Mucosa of descending colon (tissue), 3 donors: ENCODE measurements at regions not wholly inside any gene's neighbourhood (a gene's known extent, or its start where the extent isn't known, plus 50 kb on each side); places are given as distances from the start of the nearest gene placed in this dataset.

Source experiments
- ATAC-seq: fragments of 200-7000 bp; cut with Tn5 transposase; one replicate; pipeline ENCODE4 v1.9.1; 2020; ENCODE audit warnings: mild to moderate bottlenecking, moderate library complexity
- DNase-seq, 3 donors: peaks; one replicate each; pipeline ENCODE4 v3.0.0-alpha.2; 2020
- H3K36me3 ChIP-seq: fragments of 200-600 bp; one replicate; pipeline ENCODE4 v1.8.0; 2021; ENCODE audit warnings: low read depth, mild to moderate bottlenecking
- H3K4me1 ChIP-seq: fragments of 200-600 bp; one replicate; pipeline ENCODE4 v1.8.0; 2021; ENCODE audit warnings: low read depth, mild to moderate bottlenecking
- H3K4me3 ChIP-seq: fragments of 200-600 bp; one replicate; pipeline ENCODE4 v1.8.0; 2021; ENCODE audit warnings: mild to moderate bottlenecking
- H3K9me3 ChIP-seq: fragments of 200-600 bp; one replicate; pipeline ENCODE4 v1.8.0; 2021; ENCODE audit warnings: mild to moderate bottlenecking
- CTCF ChIP-seq: fragments of 200-600 bp; IDR thresholded peaks from one replicate; pipeline ENCODE4 v1.8.0; 2022; ENCODE audit warnings: antibody characterized with exemption, mild to moderate bottlenecking
- intact Hi-C, 2 donors: fragments of 100-400 bp; cut with DNase I in 1 of 2; cut with micrococcal nuclease in 1 of 2; formaldehyde crosslinking; loops; one replicate each; pipeline versions ENCODE4 v1.11.0 to v1.11.1; 2022; cut with DNase I, micrococcal nuclease
- donor health status: DM: no; HTN: no; CAD: no; lungs with moderate emphysema.
- donor health status: DM: no; HTN: no; CAD: no.
- donor health status: DM: no; HTN: yes; CAD: no.

DNA sequence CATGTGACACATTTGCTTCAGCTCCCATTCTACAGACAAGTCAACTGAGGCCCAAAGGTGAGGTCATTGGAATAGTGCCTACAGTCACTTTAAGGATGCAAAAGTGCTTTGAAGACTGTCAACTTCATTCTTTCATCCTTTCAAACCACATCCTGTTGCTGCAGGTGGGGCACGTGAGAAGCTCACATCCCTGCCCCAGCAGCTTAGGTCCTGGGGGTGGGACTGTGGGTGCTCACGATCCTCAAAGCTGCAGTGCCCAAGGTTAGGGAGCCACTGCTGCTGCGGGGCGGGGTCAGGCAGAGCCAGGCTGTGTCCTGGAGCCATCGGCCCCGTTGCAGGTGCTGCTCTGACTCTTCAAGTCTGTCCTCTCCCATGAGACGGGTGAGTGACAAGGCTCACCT is 57.9 kb upstream of the IER5L start:
- H3K4me1 ChIP-seq = no peaks in the 10 kb centered on the region
- peak; percentile 78 for ATAC-seq

DNA sequence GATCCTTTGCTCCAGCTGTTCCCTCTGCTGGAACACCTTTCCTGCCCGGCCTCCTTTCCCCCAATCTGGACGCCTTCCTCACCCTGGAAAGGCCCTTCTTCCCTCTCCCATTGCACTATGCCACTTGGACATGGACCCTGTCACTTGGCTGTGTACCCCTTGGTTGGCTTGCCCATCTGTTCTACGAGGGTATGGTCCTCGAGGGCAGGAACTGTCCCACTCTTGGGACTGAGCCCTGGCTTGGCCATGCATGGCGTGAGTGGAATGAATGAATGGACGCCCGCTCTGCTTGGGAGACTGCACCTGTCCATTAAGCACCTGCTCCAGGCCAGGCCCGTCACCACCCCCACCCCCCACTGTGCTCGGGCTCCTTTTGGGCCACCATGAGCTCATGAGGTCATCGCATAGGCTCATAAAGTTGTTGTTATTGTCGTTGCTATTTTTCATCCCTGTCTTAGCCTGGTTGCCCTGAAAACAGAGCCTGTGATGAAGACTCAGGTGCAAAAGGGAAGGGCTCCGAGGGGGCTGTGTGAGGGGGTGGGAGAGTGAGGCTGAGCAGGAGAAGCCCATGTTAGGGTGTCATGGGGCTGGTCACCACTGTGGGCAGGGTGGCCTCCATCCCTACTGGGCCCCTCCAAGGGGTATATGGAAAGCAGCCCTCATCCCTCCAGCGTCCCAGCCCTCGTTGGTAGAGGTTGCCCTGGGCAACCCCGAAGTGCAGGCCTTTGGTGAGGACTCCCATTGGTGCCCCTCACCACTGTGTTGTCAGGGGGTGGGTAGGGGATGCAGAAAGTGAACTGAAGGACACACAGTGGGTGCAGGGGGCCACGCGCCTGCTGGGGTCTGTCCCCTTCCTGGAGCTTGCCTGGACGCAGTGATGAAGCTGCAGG is 57.2 kb upstream of the IER5L start:
- ATAC-seq (no peak), DNase-seq (peak in 2 of 3 donors; percentile 14 to 46)
- TF ChIP-seq CTCF = no peak
- no peaks in the 10 kb centered on the region for H3K9me3 ChIP-seq
- no peaks in the 10 kb centered on the region for H3K4me1 ChIP-seq
- intact Hi-C loops = no loop called here
- H3K36me3 ChIP-seq = no peaks in the 10 kb centered on the region
- no peak overlapping the region for H3K4me3 ChIP-seq

More for the DNA sequence above, 57.9 kb upstream of the IER5L start:
- Histone ChIP-seq H3K4me3 (no peak overlapping the region), H3K9me3 (no peaks in the 10 kb centered on the region), H3K36me3 (no peaks in the 10 kb centered on the region)
- no peak for TF ChIP-seq CTCF
- intact Hi-C loops = no loop called here
- peak; percentile 42 to 75 (median 50) for DNase-seq

- no peaks in the 10 kb centered on the region for H3K4me1 ChIP-seq
- no peaks in the 10 kb centered on the region for H3K36me3 ChIP-seq
- H3K9me3 ChIP-seq = no peaks in the 10 kb centered on the region
- no peak overlapping the region for H3K4me3 ChIP-seq
- DNase-seq (peak in 2 of 3 donors; percentile 13 to 30), ATAC-seq (no peak)
- no peak for TF ChIP-seq CTCF
- intact Hi-C loops = no loop called here
These were observed 56.4 kb upstream of the IER5L start for GRCh38 chr9:129234491-129234890.

DNA sequence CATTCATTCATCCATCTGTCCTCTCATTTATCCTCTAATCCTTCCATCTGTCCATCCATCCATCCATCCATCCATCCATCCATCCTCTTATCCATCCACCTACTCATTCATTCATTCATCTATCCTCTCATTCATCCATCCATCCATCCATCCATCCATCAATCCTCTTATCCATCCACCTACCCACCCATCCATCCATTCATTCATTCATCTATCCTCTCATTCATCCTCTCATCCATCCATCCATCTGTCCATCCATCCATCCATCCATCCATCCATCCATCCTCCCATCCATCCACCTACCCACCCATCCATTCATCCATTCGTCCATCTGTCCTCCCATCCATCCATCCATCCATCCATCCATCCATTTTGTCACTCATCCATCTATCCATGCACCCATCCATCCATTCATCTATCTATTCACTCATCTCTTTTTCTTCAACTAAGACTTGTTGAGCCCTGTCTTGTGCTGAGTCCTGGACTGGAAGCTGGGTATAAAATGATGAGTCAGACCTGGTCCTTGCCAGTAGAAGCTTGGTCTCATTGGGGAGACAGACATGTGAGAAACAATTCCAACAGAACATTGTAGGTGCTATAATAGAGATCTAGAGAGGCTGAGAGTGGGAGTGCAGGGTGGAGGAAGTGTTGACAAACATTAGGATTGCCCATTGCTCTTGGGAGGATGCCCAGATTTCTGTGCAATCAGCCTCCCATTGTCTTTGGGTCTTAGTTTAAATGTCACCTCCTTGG is 55.0 kb upstream of the IER5L start:
- Histone ChIP-seq H3K4me3 (no peak overlapping the region), H3K9me3 (no peaks in the 10 kb centered on the region), H3K36me3 (no peaks in the 10 kb centered on the region), H3K4me1 (no peaks in the 10 kb centered on the region)
- ATAC-seq (no peak), DNase-seq (no peak)
- TF ChIP-seq CTCF = no peak
- intact Hi-C loops = no loop called here

GRCh38 chr9:129231759-129232158 is 53.7 kb upstream of the IER5L start:
- TF ChIP-seq CTCF = no peak
- no peaks in the 10 kb centered on the region for H3K4me1 ChIP-seq
- DNase-seq = peak in 1 of 3 donors; percentile 13
- intact Hi-C loops = no loop called here
- H3K36me3 ChIP-seq = no peaks in the 10 kb centered on the region
- no peaks in the 10 kb centered on the region for H3K9me3 ChIP-seq
- no peak overlapping the region for H3K4me3 ChIP-seq
- ATAC-seq = no peak
